PC-9 (cell line): ENCODE measurements at regions not wholly inside any gene's neighbourhood (a gene's known extent, or its start where the extent isn't known, plus 50 kb on each side); places are given as distances from the start of the nearest gene placed in this dataset.

ENCODE experiments used
- CTCF ChIP-seq: fragments of 200-600 bp; sonication (generic); conservative IDR thresholded peaks from 2 replicates; pipeline ENCODE4 v1.6.1; 2017; ENCODE audit warnings: mixed run types, antibody characterized with exemption, mild to moderate bottlenecking, moderate library complexity
- EZH2 ChIP-seq: fragments of 200-600 bp; sonication (generic); IDR thresholded peaks from 2 replicates; pipeline ENCODE4 v1.8.0; 2017; ENCODE audit warnings: antibody characterized with exemption, low read depth

- TF ChIP-seq CTCF (no peak; the same call in 1 of the 2 replicates), EZH2 (no peak)
Observed at GRCh38 chr2:220154304-220154703, 526.9 kb downstream of the SLC4A3 start.
